HAP-1 (cell line): ENCODE measurements at regions not wholly inside any gene's neighbourhood (a gene's known extent, or its start where the extent isn't known, plus 50 kb on each side); places are given as distances from the start of the nearest gene placed in this dataset.

Experiments used
- DNase-seq, 2 experiments: peaks; one replicate each; pipeline ENCODE4 v3.0.0-alpha.2; 2016 to 2020; ENCODE audit warnings: low spot score in 2 of 2
- H3K27me3 ChIP-seq: fragments of 250-450 bp; sonication (Bioruptor Pico); 2 replicates; pipeline ENCODE4 v1.5.1; 2020; ENCODE audit warnings: low read depth, mild to moderate bottlenecking, moderate library complexity
- H3K36me3 ChIP-seq: fragments of 250-450 bp; sonication (Bioruptor Pico); replicated peaks from 2 replicates; pipeline ENCODE4 v1.5.1; 2020; ENCODE audit warnings: mild to moderate bottlenecking
- H3K4me1 ChIP-seq: fragments of 250-450 bp; sonication (Bioruptor Pico); 2 replicates; pipeline ENCODE4 v1.5.1; 2020; ENCODE audit warnings: mild to moderate bottlenecking
- H3K4me3 ChIP-seq: fragments of 250-450 bp; sonication (Bioruptor Pico); 2 replicates; pipeline ENCODE4 v1.5.1; 2020; ENCODE audit warnings: mild to moderate bottlenecking, moderate library complexity
- H3K9me3 ChIP-seq: fragments of 250-450 bp; sonication (Bioruptor Pico); 2 replicates; pipeline ENCODE4 v1.5.1; 2020; ENCODE audit warnings: mild to moderate bottlenecking, moderate library complexity
- in situ Hi-C: fragments of 300-500 bp; cut with MboI; formaldehyde crosslinking; loops from 3 replicates; pipeline ENCODE4 v1.14.3; 2020; ENCODE audit warnings: low sequenced_read_pairs, inconsistent platforms, mixed read lengths

- in situ Hi-C loops, result no loop called here
- no peak overlapping the region for H3K4me3 ChIP-seq
- H3K4me1 ChIP-seq, result peaks cover 8% of the 10 kb centered on the region
- no peaks in the 10 kb centered on the region for H3K9me3 ChIP-seq
- DNase-seq, result no peak
- H3K36me3 ChIP-seq, result no peaks in the 10 kb centered on the region
- no peaks in the 10 kb centered on the region for H3K27me3 ChIP-seq
Observed at GRCh38 chr1:232386721-232387510, 243.0 kb downstream of the SIPA1L2 start.

DNA sequence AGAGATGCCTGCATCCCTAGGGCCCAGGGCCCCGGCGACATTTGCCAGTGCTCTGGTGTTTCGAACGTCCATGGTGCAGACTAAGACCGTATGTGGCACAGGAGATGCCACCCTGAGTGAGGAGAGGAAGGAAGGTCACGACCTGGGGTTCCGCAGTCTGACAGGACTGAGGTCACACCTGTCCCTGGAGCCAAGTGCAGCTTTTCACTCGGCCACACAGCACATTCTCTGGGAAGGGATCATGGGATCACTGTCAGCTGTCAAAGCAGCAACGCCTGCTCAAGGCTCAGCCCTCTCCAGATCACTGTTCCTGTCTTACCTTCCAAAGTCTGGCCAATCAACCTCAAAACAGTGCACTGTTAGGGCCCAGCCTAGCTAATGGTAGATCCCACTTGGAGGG lies 243.6 kb downstream of the SIPA1L2 start:
- H3K4me1 ChIP-seq, result peaks cover 14% of the 10 kb centered on the region
- no peak for DNase-seq
- no peaks in the 10 kb centered on the region for H3K36me3 ChIP-seq
- no peak overlapping the region for H3K4me3 ChIP-seq
- no peaks in the 10 kb centered on the region for H3K27me3 ChIP-seq
- in situ Hi-C loops, result no loop called here
- no peaks in the 10 kb centered on the region for H3K9me3 ChIP-seq

DNA sequence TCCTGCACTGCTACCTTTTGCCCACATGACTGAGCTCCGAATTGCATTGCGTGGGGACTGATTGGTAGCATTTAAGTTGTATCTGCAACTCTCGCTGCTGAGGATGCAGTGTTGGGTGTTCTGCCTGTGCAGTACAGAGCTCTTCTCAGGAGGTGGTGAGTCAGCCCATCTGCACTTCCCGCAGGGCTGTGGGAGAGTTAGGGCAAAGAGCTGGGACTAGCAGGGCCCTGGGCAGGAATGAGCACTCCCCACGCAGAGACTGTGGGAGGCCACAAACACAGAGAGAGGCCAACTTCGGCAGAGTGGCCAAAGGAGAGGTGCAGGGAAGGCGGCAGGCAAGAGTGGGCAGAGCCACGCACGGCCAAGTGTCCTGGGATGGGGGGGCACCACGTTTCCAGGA lies 244.7 kb downstream of the SIPA1L2 start:
- Histone ChIP-seq H3K36me3 (no peaks in the 10 kb centered on the region), H3K27me3 (no peaks in the 10 kb centered on the region), H3K4me3 (no peak overlapping the region), H3K4me1 (peaks cover 20% of the 10 kb centered on the region), H3K9me3 (no peaks in the 10 kb centered on the region)
- in situ Hi-C loops, result no loop called here
- no peak for DNase-seq

DNA sequence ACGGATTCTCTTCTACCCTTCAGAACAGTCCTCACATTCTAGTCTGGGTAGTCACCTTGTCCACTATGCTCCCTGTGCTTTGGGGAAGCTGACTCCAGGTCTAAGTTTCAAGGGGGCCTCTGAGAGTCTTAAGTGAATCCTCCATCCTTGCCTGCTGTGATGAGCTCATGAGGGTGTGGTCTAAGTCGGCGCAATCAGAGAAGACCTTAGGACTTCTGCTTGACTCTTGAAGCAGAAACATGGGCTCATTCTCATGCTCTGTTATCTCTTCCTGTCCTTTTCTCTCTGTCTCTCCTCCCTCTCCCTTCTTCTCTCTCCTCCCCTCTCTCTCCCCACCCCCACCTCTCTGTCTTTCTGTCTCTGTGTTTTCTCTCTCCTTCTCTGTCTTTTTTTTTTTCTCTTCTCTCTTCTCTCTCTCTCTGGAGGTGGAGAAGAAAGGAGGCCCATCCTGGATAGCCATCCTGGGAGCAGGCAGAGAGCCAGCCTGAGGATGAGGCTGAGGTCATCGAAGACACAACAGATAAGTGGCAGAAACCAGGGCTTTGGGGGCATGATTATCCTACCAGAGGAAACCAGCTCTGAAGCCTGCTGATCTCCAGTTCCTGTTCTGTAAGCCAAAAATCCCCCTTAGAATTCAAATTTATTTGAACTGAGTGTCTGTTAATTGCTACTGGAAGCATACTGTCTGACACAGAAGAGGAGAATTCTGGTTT lies 245.6 kb downstream of the SIPA1L2 start:
- Histone ChIP-seq H3K4me1 (peaks cover 20% of the 10 kb centered on the region), H3K36me3 (no peaks in the 10 kb centered on the region), H3K27me3 (no peaks in the 10 kb centered on the region), H3K9me3 (no peaks in the 10 kb centered on the region), H3K4me3 (no peak overlapping the region)
- in situ Hi-C loops, result no loop called here
- DNase-seq, result no peak

DNA sequence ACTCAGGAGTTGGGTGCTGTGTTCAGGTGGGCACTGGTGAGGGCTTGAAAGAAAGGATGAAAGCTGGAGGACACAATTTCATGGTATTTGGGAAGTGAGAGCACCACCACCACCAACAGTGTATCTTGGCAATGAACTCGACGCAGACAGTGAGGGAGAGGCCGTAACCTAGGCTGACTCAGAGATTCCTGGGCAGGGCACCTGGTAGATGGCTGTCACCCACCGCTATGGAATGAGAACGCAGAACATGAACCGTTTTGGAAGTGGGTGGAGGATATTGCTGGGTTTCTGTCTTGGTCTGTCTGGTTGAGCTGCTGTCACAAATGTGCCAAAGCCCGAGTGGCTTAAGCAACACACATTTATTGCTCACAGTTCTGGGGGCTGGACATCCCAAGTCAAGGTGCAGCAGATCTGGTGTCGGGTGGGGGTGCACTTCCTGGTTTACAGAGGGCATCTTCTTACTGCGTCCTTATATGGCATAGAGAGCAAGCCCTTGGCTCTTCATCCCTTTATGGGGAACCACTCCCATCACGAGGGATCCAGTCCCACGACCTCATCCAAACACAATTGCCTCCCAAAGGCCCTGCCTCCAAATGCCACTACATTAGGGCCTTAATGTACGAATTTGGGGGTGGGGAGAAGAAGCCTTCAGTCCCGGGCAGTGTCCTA lies 246.3 kb downstream of the SIPA1L2 start:
- Histone ChIP-seq H3K4me3 (no peak overlapping the region), H3K27me3 (no peaks in the 10 kb centered on the region), H3K9me3 (no peaks in the 10 kb centered on the region), H3K36me3 (no peaks in the 10 kb centered on the region), H3K4me1 (peaks cover 20% of the 10 kb centered on the region)
- in situ Hi-C loops, result no loop called here
- no peak for DNase-seq

- H3K4me1 ChIP-seq, result peaks cover 20% of the 10 kb centered on the region
- H3K4me3 ChIP-seq, result no peak overlapping the region
- no peaks in the 10 kb centered on the region for H3K36me3 ChIP-seq
- no peak for DNase-seq
- no peaks in the 10 kb centered on the region for H3K9me3 ChIP-seq
- H3K27me3 ChIP-seq, result no peaks in the 10 kb centered on the region
- in situ Hi-C loops, result no loop called here
Observed at GRCh38 chr1:232382671-232383070, 247.3 kb downstream of the SIPA1L2 start.

DNA sequence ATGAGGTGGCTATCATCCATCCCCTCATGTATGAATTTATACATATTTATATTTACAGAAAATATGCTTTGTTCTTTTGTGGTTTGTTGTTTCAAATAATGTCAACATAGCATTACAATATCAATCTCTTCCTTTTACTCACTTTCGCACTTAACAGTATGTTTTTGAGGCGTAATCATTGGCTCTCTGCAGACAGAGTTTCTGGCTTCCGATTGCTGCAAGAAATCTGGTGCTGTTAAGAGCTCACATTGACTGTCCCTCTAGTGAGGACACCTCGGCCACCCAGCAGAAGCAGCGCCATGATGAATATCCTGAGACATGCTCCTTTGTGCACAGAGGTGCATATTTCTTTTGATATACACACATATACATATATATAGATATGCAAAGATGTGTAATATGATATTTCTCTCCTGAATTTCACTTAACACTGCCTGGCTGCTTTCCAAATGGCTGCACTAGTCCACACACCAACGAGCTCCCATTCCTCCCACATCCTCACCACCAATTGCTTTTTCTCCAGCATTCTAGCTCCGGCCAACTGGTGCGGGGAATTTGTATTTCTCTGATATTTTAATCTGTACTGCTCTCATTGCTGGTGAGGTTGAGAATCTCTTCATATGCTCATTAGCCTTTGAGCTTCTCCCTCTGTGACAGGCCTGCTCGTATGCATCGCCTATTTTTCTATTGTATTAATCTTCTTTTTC lies 248.4 kb downstream of the SIPA1L2 start:
- in situ Hi-C loops, result no loop called here
- DNase-seq, result peak; percentile 79 to 82
- Histone ChIP-seq H3K4me1 (peaks cover 20% of the 10 kb centered on the region), H3K36me3 (no peaks in the 10 kb centered on the region), H3K27me3 (no peaks in the 10 kb centered on the region), H3K9me3 (no peaks in the 10 kb centered on the region), H3K4me3 (no peak overlapping the region)

DNA sequence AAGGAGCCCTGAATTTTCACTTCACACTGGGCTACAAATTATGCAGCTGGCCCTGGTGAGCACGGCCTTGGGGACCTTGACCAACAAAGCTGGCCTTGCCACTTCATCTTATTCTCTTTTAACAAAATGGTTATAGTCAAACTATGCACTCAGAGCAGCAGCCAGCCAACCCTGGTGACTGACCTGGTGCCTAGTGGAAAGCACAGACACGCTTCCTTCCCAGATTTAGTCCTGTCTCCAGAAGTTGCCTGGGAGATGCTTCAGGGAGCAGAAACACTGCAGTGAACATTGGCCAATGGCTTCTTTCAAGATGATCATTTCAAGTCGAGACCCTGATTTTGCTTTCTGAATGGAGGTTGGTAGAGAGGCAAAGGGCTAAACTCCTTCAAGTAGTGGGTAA lies 249.3 kb downstream of the SIPA1L2 start:
- in situ Hi-C loops, result no loop called here
- no peak for DNase-seq
- no peaks in the 10 kb centered on the region for H3K36me3 ChIP-seq
- no peaks in the 10 kb centered on the region for H3K9me3 ChIP-seq
- H3K4me1 ChIP-seq, result peaks cover 20% of the 10 kb centered on the region
- no peaks in the 10 kb centered on the region for H3K27me3 ChIP-seq
- no peak overlapping the region for H3K4me3 ChIP-seq

GRCh38 chr1:232380131-232380530 lies 249.8 kb downstream of the SIPA1L2 start:
- Histone ChIP-seq H3K4me1 (peaks cover 20% of the 10 kb centered on the region), H3K27me3 (no peaks in the 10 kb centered on the region), H3K4me3 (no peak overlapping the region), H3K36me3 (no peaks in the 10 kb centered on the region), H3K9me3 (no peaks in the 10 kb centered on the region)
- in situ Hi-C loops, result no loop called here
- DNase-seq, result no peak

DNA sequence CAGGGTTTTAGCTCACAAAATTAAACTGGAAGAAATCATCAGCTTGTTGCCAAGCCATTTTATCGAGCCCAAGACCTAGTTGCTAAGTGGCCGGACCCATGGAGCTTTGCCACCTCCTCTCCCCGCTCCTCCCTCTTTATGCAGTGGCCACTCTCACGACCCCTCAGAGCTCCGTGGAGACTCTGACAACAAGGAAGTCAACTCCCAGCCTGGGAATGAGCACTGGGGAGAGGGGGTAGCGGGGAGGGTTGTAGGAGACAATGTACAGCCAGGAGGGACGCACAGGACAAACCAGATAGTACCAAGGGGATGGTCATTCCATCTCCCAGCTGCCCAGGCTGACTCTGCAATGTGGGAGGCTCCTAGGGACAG lies 250.9 kb downstream of the SIPA1L2 start:
- H3K4me1 ChIP-seq, result peaks cover 25% of the 10 kb centered on the region
- no peaks in the 10 kb centered on the region for H3K9me3 ChIP-seq
- H3K36me3 ChIP-seq, result no peaks in the 10 kb centered on the region
- DNase-seq, result no peak
- H3K27me3 ChIP-seq, result no peaks in the 10 kb centered on the region
- in situ Hi-C loops, result no loop called here
- H3K4me3 ChIP-seq, result no peak overlapping the region

DNA sequence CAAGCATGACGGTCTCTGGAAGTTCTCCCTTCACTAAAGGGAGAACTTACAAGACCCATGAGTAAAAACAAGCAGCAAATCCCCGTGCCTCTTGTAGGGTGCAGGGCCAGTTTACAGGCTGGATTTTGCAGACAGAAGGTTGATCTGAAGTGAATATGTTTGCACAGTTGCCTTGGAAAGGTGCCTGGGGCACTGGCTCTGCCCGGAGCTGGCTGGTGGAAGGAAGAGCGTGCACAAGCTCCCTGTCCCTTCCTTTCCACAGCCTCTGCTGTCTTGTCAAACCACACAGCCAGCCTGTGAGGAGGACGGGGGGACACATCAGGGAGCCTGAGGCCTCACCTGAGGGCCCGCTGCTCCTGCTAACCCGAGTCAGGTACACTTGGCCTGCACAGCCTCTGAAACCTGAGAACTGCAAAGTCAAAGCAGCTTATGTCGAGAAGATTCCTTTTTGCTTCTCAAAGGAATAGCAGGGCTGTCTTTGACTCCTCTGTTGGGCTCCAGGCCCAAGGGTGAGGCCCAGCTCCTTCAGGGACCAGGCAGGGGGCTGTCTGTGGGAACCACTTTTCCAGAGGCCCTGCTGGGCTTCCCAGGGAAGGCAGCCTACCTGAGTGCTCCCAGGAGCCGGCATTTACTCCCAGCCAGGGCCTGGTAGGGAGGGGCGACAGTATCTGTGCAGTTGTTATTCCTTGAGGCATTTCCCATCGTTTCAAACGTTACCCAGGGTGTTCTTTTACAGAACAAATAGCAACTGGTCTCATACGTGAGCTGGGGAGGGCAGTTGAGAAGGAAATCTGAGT lies 251.5 kb downstream of the SIPA1L2 start:
- in situ Hi-C loops, result no loop called here
- DNase-seq, result no peak
- H3K27me3 ChIP-seq, result no peaks in the 10 kb centered on the region
- H3K4me3 ChIP-seq, result no peak overlapping the region
- H3K4me1 ChIP-seq, result peaks cover 25% of the 10 kb centered on the region
- no peaks in the 10 kb centered on the region for H3K36me3 ChIP-seq
- H3K9me3 ChIP-seq, result no peaks in the 10 kb centered on the region

DNA sequence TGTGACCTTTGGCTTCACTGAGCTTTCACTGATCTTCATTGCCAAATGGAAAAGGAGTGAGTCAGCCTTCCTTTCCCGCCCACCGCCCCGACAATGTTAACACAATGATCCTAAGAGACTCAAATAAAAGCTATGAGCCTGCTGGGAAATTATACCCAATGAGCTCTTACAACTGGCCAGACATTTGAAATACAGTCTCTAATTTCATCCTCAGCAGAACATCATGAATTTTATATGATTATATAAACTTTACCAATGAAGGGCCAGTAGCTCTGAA lies 252.5 kb downstream of the SIPA1L2 start:
- no peaks in the 10 kb centered on the region for H3K9me3 ChIP-seq
- DNase-seq, result no peak
- H3K4me3 ChIP-seq, result no peak overlapping the region
- H3K36me3 ChIP-seq, result no peaks in the 10 kb centered on the region
- H3K4me1 ChIP-seq, result peaks cover 22% of the 10 kb centered on the region
- H3K27me3 ChIP-seq, result no peaks in the 10 kb centered on the region
- in situ Hi-C loops, result no loop called here
